ENCODE measurements at regions not wholly inside any gene's neighbourhood (a gene's known extent, or its start where the extent isn't known, plus 50 kb on each side); places are given as distances from the start of the nearest gene placed in this dataset.

DNA sequence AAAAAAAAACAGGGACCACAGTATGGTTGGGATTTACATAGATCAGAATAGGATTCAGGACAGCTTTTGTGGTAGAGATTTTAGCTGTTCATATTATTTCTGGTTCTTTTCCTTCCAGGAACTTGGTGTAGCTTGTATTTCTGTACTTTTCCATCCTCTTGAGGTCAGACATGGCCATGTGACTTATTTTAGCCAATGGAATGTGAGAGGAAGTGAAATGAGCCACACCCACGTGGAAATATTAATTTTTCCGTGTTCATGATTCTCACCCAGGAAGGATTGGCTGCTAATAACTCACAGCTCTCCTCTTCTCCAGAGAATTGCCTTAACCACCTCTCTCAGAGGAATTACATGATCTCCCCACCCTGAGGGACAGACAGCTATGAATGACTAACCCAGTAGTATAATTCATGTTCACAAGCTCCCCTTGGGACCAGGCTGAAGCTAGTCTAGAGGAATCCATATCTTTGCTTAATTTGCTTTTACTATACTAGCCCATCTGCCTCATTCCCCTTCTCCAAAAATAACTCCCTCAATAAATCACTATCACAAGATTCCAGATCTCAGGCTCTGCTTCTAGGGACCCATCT lies 340.4 kb downstream of the NUAK1 start:
- TF ChIP-seq, protein P1, sequence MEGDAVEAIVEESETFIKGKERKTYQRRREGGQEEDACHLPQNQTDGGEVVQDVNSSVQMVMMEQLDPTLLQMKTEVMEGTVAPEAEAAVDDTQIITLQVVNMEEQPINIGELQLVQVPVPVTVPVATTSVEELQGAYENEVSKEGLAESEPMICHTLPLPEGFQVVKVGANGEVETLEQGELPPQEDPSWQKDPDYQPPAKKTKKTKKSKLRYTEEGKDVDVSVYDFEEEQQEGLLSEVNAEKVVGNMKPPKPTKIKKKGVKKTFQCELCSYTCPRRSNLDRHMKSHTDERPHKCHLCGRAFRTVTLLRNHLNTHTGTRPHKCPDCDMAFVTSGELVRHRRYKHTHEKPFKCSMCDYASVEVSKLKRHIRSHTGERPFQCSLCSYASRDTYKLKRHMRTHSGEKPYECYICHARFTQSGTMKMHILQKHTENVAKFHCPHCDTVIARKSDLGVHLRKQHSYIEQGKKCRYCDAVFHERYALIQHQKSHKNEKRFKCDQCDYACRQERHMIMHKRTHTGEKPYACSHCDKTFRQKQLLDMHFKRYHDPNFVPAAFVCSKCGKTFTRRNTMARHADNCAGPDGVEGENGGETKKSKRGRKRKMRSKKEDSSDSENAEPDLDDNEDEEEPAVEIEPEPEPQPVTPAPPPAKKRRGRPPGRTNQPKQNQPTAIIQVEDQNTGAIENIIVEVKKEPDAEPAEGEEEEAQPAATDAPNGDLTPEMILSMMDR (conservative IDR thresholded peaks at IDR 0.05 in 1 of 2, IDR thresholded peaks at IDR 0.05 in 1 of 2; ENCODE audit: low read depth in 1 of 2, low read length in 2 of 2): no peak
- no peak for TF ChIP-seq EZH2 (IDR thresholded peaks at IDR 0.05; ENCODE audit: low read length, missing control alignments)

Measured in fibroblast of lung (primary cell).